IMR-90 (cell line): ENCODE measurements at regions not wholly inside any gene's neighbourhood (a gene's known extent, or its start where the extent isn't known, plus 50 kb on each side); places are given as distances from the start of the nearest gene placed in this dataset.

Source experiments
- ATAC-seq: fragments of 200-7000 bp; cut with Tn5 transposase; 2 replicates; pipeline ENCODE4 v1.9.1; 2020; ENCODE audit warnings: low read depth, mild to moderate bottlenecking, moderate library complexity
- BruUV-seq: library from RNA; stranded (reverse); fragments of 400-500 nt; replicated peaks from 2 replicates; lab custom pipeline; 2021; lab: Mats Ljungman, UMichigan
- CTCF ChIA-PET: fragments of 300-600 bp; formaldehyde crosslinking; extraction: SDS; loops from one replicate; lab custom pipeline; 2021; ENCODE audit warnings: antibody characterized with exemption; lab: Yijun Ruan, JAX
- POLR2A ChIA-PET: fragments of 300-600 bp; sonication (Branson Sonifier 250); formaldehyde crosslinking; loops from one replicate; lab custom pipeline; 2022; ENCODE audit warnings: antibody characterized with exemption; ENCODE audit not compliant: unreplicated experiment; lab: Charles Lee
- DNase-seq: peaks from one replicate; pipeline ENCODE4 v3.0.0; 2013
- H2AFZ ChIP-seq: replicated peaks from 2 replicates; pipeline ENCODE3; 2013; ENCODE audit warnings: low read length, mild to moderate bottlenecking; ENCODE audit not compliant: poor library complexity
- H2AK5ac ChIP-seq: 2 replicates; pipeline ENCODE4 v1.6.1; 2013; ENCODE audit warnings: low read depth, low read length, inconsistent platforms
- H2AK9ac ChIP-seq: replicated peaks from 2 replicates; pipeline ENCODE3; 2013; ENCODE audit warnings: mild to moderate bottlenecking, low read depth, low read length, moderate library complexity; ENCODE audit not compliant: poor library complexity
- H2BK120ac ChIP-seq: 2 replicates; pipeline ENCODE4 v1.6.1; 2013; ENCODE audit warnings: low read depth, low read length, inconsistent platforms
- H2BK15ac ChIP-seq: 3 replicates; pipeline ENCODE4 v1.6.1; 2013; ENCODE audit warnings: low read depth, low read length, inconsistent platforms
- H2BK20ac ChIP-seq: 2 replicates; pipeline ENCODE4 v1.6.1; 2013; ENCODE audit warnings: low read depth, mild to moderate bottlenecking, inconsistent platforms, low read length, moderate library complexity
- H2BK5ac ChIP-seq: 2 replicates; pipeline ENCODE4 v1.6.1; 2013; ENCODE audit warnings: mild to moderate bottlenecking, low read depth, low read length, inconsistent platforms; ENCODE audit not compliant: poor library complexity, severe bottlenecking
- H3K14ac ChIP-seq: replicated peaks from 2 replicates; pipeline ENCODE4 v1.6.1; 2013; ENCODE audit warnings: low read depth, low read length, inconsistent platforms
- H3K18ac ChIP-seq: 2 replicates; pipeline ENCODE4 v1.6.1; 2013; ENCODE audit warnings: low read depth, low read length, control low read depth
- H3K23ac ChIP-seq: 2 replicates; pipeline ENCODE4 v1.6.1; 2013; ENCODE audit warnings: low read depth, low read length, inconsistent platforms
- H3K27ac ChIP-seq: 2 replicates; pipeline ENCODE4 v1.5.1; 2013; ENCODE audit warnings: mild to moderate bottlenecking, control low read depth, low read length; ENCODE audit not compliant: insufficient read depth
- H3K27me3 ChIP-seq: 2 replicates; pipeline ENCODE4 v1.6.1; 2013; ENCODE audit warnings: low read length; ENCODE audit not compliant: control insufficient read depth, insufficient read depth
- H3K36me3 ChIP-seq: 2 replicates; pipeline ENCODE4 v1.6.1; 2013; ENCODE audit warnings: low read length, mixed read lengths; ENCODE audit not compliant: control insufficient read depth, insufficient read depth
- H3K4ac ChIP-seq: 2 replicates; pipeline ENCODE4 v1.6.1; 2013; ENCODE audit warnings: low read depth, low read length, inconsistent platforms
- H3K4me1 ChIP-seq: 2 replicates; pipeline ENCODE4 v1.6.1; 2013; ENCODE audit warnings: low read length, mixed read lengths; ENCODE audit not compliant: control insufficient read depth, insufficient read depth
- H3K4me2 ChIP-seq: 2 replicates; pipeline ENCODE4 v1.6.1; 2013; ENCODE audit warnings: low read depth, mild to moderate bottlenecking, control low read depth, low read length, moderate library complexity
- H3K4me3 ChIP-seq: 2 replicates; pipeline ENCODE4 v1.5.1; 2013; ENCODE audit warnings: low read depth, mild to moderate bottlenecking, control low read depth, low read length, moderate library complexity; ENCODE audit not compliant: insufficient read depth
- H3K56ac ChIP-seq: 2 replicates; pipeline ENCODE4 v1.6.1; 2013; ENCODE audit warnings: low read length, inconsistent platforms; ENCODE audit not compliant: insufficient read depth; ENCODE audit errors: extremely low read depth
- H3K79me1 ChIP-seq, 2 experiments: 2 replicates each; pipeline ENCODE4 v1.6.1; 2013; ENCODE audit warnings: low read length in 2 of 2, inconsistent platforms in 1 of 2, low read depth in 1 of 2
- H3K9ac ChIP-seq: 2 replicates; pipeline ENCODE4 v1.6.1; 2013; ENCODE audit warnings: low read depth, low read length, control low read depth
- H3K9me1 ChIP-seq: 2 replicates; pipeline ENCODE4 v1.6.1; 2013; ENCODE audit warnings: low read length, inconsistent platforms; ENCODE audit not compliant: insufficient read depth
- H3K9me3 ChIP-seq: 2 replicates; pipeline ENCODE4 v1.6.1; 2013; ENCODE audit warnings: low read length; ENCODE audit not compliant: control insufficient read depth, insufficient read depth
- H4K20me1 ChIP-seq: 2 replicates; pipeline ENCODE4 v1.6.1; 2013; ENCODE audit warnings: low read length, inconsistent platforms; ENCODE audit not compliant: insufficient read depth
- H4K5ac ChIP-seq: 2 replicates; pipeline ENCODE4 v1.6.1; 2013; ENCODE audit warnings: mild to moderate bottlenecking, low read depth, low read length, control low read depth
- H4K8ac ChIP-seq, 2 experiments: 2 replicates each; pipeline ENCODE4 v1.6.1; 2013; ENCODE audit warnings: low read depth in 2 of 2, low read length in 2 of 2, control low read depth in 1 of 2, inconsistent platforms in 1 of 2
- H4K91ac ChIP-seq: 2 replicates; pipeline ENCODE4 v1.6.1; 2013; ENCODE audit warnings: low read depth, low read length, inconsistent platforms; ENCODE audit not compliant: insufficient read depth
- BHLHE40 ChIP-seq: fragments of 150-350 bp; IDR thresholded peaks from 2 replicates; pipeline ENCODE4 v1.6.1; 2016; ENCODE audit warnings: mild to moderate bottlenecking, low read depth, low read length
- CEBPB ChIP-seq: IDR thresholded peaks from 2 replicates; pipeline ENCODE4 v1.6.1; 2012; ENCODE audit warnings: low read depth, low read length, improper control_type of control experiment
- FOS ChIP-seq: fragments of 150-350 bp; IDR thresholded peaks from 2 replicates; pipeline ENCODE4 v1.6.1; 2016; ENCODE audit warnings: low read depth, low read length
- MXI1 ChIP-seq: IDR thresholded peaks from 2 replicates; pipeline ENCODE4 v1.6.1; 2012; ENCODE audit warnings: low read depth, mild to moderate bottlenecking, low read length, moderate library complexity, borderline replicate concordance
- RCOR1 ChIP-seq: IDR thresholded peaks from 2 replicates; pipeline ENCODE4 v1.6.1; 2012; ENCODE audit warnings: mild to moderate bottlenecking, low read length, improper control_type of control experiment; ENCODE audit not compliant: insufficient replicate concordance
- RFX5 ChIP-seq: IDR thresholded peaks from 2 replicates; pipeline ENCODE4 v1.8.0; 2012; ENCODE audit warnings: low read depth, mild to moderate bottlenecking, low read length, moderate library complexity
- SMC3 ChIP-seq: fragments of 150-350 bp; IDR thresholded peaks from 2 replicates; pipeline ENCODE4 v1.6.1; 2016; ENCODE audit warnings: low read depth, mild to moderate bottlenecking, antibody characterized with exemption, low read length, moderate library complexity
- WGBS, 2 experiments: methylation state at CpG; one replicate each; pipeline versions ENCODE4 v1.1.5 to v1.1.7; 2013; ENCODE audit warnings: missing lambda C conversion rate in 2 of 2; ENCODE audit not compliant: insufficient read length in 1 of 2; ENCODE audit errors: extremely low coverage in 2 of 2; 5-methylcytosine and 5-hydroxymethylcytosine counted together
- dilution Hi-C: fragments of 300-500 bp; cut with HindIII; formaldehyde crosslinking; loops from one replicate; pipeline ENCODE4 v1.14.3; 2018; ENCODE audit warnings: low sequenced_read_pairs; ENCODE audit not compliant: unreplicated experiment
- in situ Hi-C: fragments of 300-500 bp; cut with MboI; formaldehyde crosslinking; loops from 3 replicates; pipeline ENCODE4 v1.14.3; 2019; ENCODE audit warnings: low sequenced_read_pairs, inconsistent platforms, mixed read lengths
- intact Hi-C: fragments of 100-400 bp; cut with micrococcal nuclease; formaldehyde crosslinking; loops from 2 replicates; pipeline ENCODE4 v1.10.0; 2022
- TF ChIP-seq, protein P1 (sequence below): fragments of 150-350 bp; IDR thresholded peaks from 2 replicates; pipeline ENCODE4 v1.6.1; 2017; ENCODE audit warnings: mild to moderate bottlenecking, antibody characterized with exemption, low read length, low read depth
- TF ChIP-seq, protein P2 (sequence below): fragments of 150-350 bp; IDR thresholded peaks from 2 replicates; pipeline ENCODE4 v1.6.1; 2016; ENCODE audit warnings: low read depth, mild to moderate bottlenecking, low read length, moderate library complexity, borderline replicate concordance

- WGBS, 2 experiments: no CpG with 5 or more reads among the region's 2 CpGs
These were observed 64.2 kb downstream of the GJA1 start for GRCh38 chr6:121499666-121500065.

More at GRCh38 chr6:121499666-121500065, 64.2 kb downstream of the GJA1 start:
- Histone ChIP-seq H4K20me1 (no peaks in the 10 kb centered on the region), H4K5ac (no peak overlapping the region), H2AK9ac (no peak overlapping the region), H3K4me3 (no peak overlapping the region), H3K36me3 (no peaks in the 10 kb centered on the region), H3K4ac (no peak overlapping the region), H3K18ac (no peak overlapping the region), H3K27ac (no peak overlapping the region), H3K4me2 (no peak overlapping the region), H3K27me3 (no peaks in the 10 kb centered on the region), H3K9me3 (no peaks in the 10 kb centered on the region), H3K23ac (no peak overlapping the region), H2AK5ac (peak overlapping the region; percentile 7; the same call in 1 of the 2 replicates), H2BK120ac (no peak overlapping the region), H4K8ac (no peak overlapping the region), H3K9me1 (peaks cover 3% of the 10 kb centered on the region), H2BK15ac (peak overlapping the region; percentile 48; the same call in 1 of the 3 replicates), H3K9ac (no peak overlapping the region), H2BK5ac (no peak overlapping the region), H4K91ac (no peak overlapping the region), H3K14ac (no peak overlapping the region), H2AFZ (no peak overlapping the region), H2BK20ac (no peak overlapping the region), H3K4me1 (peaks cover 5% of the 10 kb centered on the region), H3K56ac (no peak overlapping the region), H3K79me1 (no peaks in the 10 kb centered on the region; a peak in 2 of 4 replicates)
- dilution Hi-C loops (no loop called here), intact Hi-C loops (loop anchor here (5.0 kb wide), 1 partner anchor 62 kb away; the partner anchor contains the start of gene GJA1), in situ Hi-C loops (no loop called here)
- BruUV-seq: no TSS peak
- DNase-seq (no peak), ATAC-seq (no peak)
- ChIA-PET CTCF (no interaction called here), POLR2A (no interaction called here)
- TF ChIP-seq RCOR1 (no peak), FOS (no peak), CEBPB (no peak), MXI1 (no peak), SMC3 (no peak), BHLHE40 (no peak), RFX5 (no peak)
- TF ChIP-seq, protein P1, sequence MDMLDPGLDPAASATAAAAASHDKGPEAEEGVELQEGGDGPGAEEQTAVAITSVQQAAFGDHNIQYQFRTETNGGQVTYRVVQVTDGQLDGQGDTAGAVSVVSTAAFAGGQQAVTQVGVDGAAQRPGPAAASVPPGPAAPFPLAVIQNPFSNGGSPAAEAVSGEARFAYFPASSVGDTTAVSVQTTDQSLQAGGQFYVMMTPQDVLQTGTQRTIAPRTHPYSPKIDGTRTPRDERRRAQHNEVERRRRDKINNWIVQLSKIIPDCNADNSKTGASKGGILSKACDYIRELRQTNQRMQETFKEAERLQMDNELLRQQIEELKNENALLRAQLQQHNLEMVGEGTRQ: no peak
- TF ChIP-seq, protein P2, sequence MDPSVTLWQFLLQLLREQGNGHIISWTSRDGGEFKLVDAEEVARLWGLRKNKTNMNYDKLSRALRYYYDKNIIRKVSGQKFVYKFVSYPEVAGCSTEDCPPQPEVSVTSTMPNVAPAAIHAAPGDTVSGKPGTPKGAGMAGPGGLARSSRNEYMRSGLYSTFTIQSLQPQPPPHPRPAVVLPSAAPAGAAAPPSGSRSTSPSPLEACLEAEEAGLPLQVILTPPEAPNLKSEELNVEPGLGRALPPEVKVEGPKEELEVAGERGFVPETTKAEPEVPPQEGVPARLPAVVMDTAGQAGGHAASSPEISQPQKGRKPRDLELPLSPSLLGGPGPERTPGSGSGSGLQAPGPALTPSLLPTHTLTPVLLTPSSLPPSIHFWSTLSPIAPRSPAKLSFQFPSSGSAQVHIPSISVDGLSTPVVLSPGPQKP: no peak
